CD14-positive monocyte (primary cell): ENCODE measurements at regions not wholly inside any gene's neighbourhood (a gene's known extent, or its start where the extent isn't known, plus 50 kb on each side); places are given as distances from the start of the nearest gene placed in this dataset.
"Not testable (repeated sequence)": the region's sequence is repeated elsewhere in the genome, so short reads cannot be mapped to it uniquely, and the experiment has no call there.

Source experiments
- DNase-seq, 3 donors: peaks; one replicate each; pipeline ENCODE4 v3.0.0-alpha.2; 2011 to 2022
- H2AFZ ChIP-seq: 2 replicates; pipeline ENCODE4 v1.6.0; 2012; ENCODE audit warnings: mild to moderate bottlenecking, low read depth, low read length, inconsistent platforms; ENCODE audit not compliant: insufficient read depth, poor library complexity, severe bottlenecking
- H3K27ac ChIP-seq, 2 donors: 1 replicate in 1 of 2; 2 replicates in 1 of 2; pipeline ENCODE4 v1.5.1; 2012 to 2013; ENCODE audit warnings: low read length in 2 of 2, control low read depth in 1 of 2, inconsistent platforms in 1 of 2, low read depth in 1 of 2, mild to moderate bottlenecking in 1 of 2
- H3K27me3 ChIP-seq, 2 donors: one replicate each; pipeline versions ENCODE4 v1.6.0 to v1.6.1; 2011 to 2013; ENCODE audit warnings: low read length in 2 of 2; ENCODE audit not compliant: control insufficient read depth in 2 of 2, insufficient read depth in 2 of 2
- H3K36me3 ChIP-seq, 2 donors: replicated peaks in 1 of 2; 1 replicate in 1 of 2; 2 replicates in 1 of 2; pipeline versions ENCODE4 v1.5.1 to v1.6.1; 2012 to 2013; ENCODE audit warnings: low read length in 2 of 2, control low read depth in 1 of 2, inconsistent platforms in 1 of 2, mild to moderate bottlenecking in 1 of 2; ENCODE audit not compliant: insufficient read depth in 2 of 2, control insufficient read depth in 1 of 2
- H3K4me1 ChIP-seq, 2 donors: 1 replicate in 1 of 2; 2 replicates in 1 of 2; pipeline versions ENCODE4 v1.5.1 to v1.6.1; 2012 to 2013; ENCODE audit warnings: low read length in 2 of 2, control low read depth in 1 of 2, inconsistent platforms in 1 of 2, mild to moderate bottlenecking in 1 of 2, moderate library complexity in 1 of 2; ENCODE audit not compliant: insufficient read depth in 2 of 2, control insufficient read depth in 1 of 2
- H3K4me2 ChIP-seq: replicated peaks from 2 replicates; pipeline ENCODE3; 2012; ENCODE audit warnings: low read length, moderate library complexity, mild to moderate bottlenecking; ENCODE audit not compliant: poor library complexity, severe bottlenecking; ENCODE audit errors: extremely low read depth
- H3K4me3 ChIP-seq, 3 experiments: fragments of 200-600 bp in 1 of 3; sonication (generic) in 1 of 3; replicated peaks in 1 of 3; 1 replicate in 2 of 3; 2 replicates in 1 of 3; pipeline ENCODE4 v1.5.1; 2011 to 2013; ENCODE audit warnings: low read length in 3 of 3, mild to moderate bottlenecking in 3 of 3, control low read depth in 2 of 3, low read depth in 2 of 3, inconsistent platforms in 1 of 3, moderate library complexity in 1 of 3
- H3K79me2 ChIP-seq: 2 replicates; pipeline ENCODE4 v1.6.0; 2012; ENCODE audit warnings: mild to moderate bottlenecking, control low read depth, inconsistent platforms, low read length, moderate library complexity; ENCODE audit not compliant: insufficient read depth
- H3K9ac ChIP-seq: 2 replicates; pipeline ENCODE4 v1.6.0; 2017; ENCODE audit warnings: low read length, mild to moderate bottlenecking; ENCODE audit not compliant: insufficient read depth, poor library complexity, severe bottlenecking
- H3K9me3 ChIP-seq, 2 donors: replicated peaks in 1 of 2; 1 replicate in 1 of 2; 2 replicates in 1 of 2; pipeline versions ENCODE4 v1.5.1 to v1.6.1; 2012 to 2013; ENCODE audit warnings: low read length in 2 of 2, control low read depth in 1 of 2; ENCODE audit not compliant: control insufficient read depth in 1 of 2, insufficient read depth in 1 of 2
- H4K20me1 ChIP-seq: 2 replicates; pipeline ENCODE4 v1.6.0; 2012; ENCODE audit warnings: mild to moderate bottlenecking, low read length, control low read depth, moderate library complexity; ENCODE audit not compliant: insufficient read depth
- H3K27ac Mint-ChIP-seq, 7 donors: one replicate each; pipeline ENCODE4 v1.8.0; 2020; ENCODE audit warnings: mild to moderate bottlenecking in 7 of 7, mixed read lengths in 7 of 7, moderate library complexity in 6 of 7, inconsistent platforms in 2 of 7
- H3K27me3 Mint-ChIP-seq, 3 donors: one replicate each; pipeline ENCODE4 v1.8.0; 2021 to 2022; ENCODE audit warnings: low read depth in 3 of 3, mild to moderate bottlenecking in 3 of 3, mixed read lengths in 3 of 3, moderate library complexity in 3 of 3, inconsistent platforms in 1 of 3
- H3K36me3 Mint-ChIP-seq, 2 donors: one replicate each; pipeline ENCODE4 v1.8.0; 2020; ENCODE audit warnings: mixed read lengths in 2 of 2, inconsistent platforms in 1 of 2, mild to moderate bottlenecking in 1 of 2
- H3K4me1 Mint-ChIP-seq: one replicate; pipeline ENCODE4 v1.8.0; 2020; ENCODE audit warnings: mild to moderate bottlenecking, mixed read lengths
- H3K4me3 Mint-ChIP-seq, 2 donors: one replicate each; pipeline ENCODE4 v1.8.0; 2020; ENCODE audit warnings: mild to moderate bottlenecking in 2 of 2, mixed read lengths in 2 of 2, moderate library complexity in 1 of 2
- H3K9me3 Mint-ChIP-seq, 7 donors: one replicate each; pipeline ENCODE4 v1.8.0; 2020 to 2022; ENCODE audit warnings: mixed read lengths in 7 of 7, mild to moderate bottlenecking in 6 of 7, moderate library complexity in 6 of 7, inconsistent platforms in 2 of 7
- WGBS: methylation state at CpG from one replicate; pipeline ENCODE4 v1.1.5; 2013; ENCODE audit warnings: missing lambda C conversion rate; ENCODE audit not compliant: insufficient coverage; 5-methylcytosine and 5-hydroxymethylcytosine counted together
- intact Hi-C, 2 donors: fragments of 100-400 bp; cut with micrococcal nuclease; formaldehyde crosslinking; loops; one replicate each; pipeline versions ENCODE4 v1.15.0 to v1.15.1; 2023
- TF ChIP-seq, protein P1 (sequence below): fragments of 200-600 bp; IDR thresholded peaks from one replicate; pipeline ENCODE4 v1.8.0; 2022; ENCODE audit warnings: antibody characterized with exemption, mild to moderate bottlenecking

DNA sequence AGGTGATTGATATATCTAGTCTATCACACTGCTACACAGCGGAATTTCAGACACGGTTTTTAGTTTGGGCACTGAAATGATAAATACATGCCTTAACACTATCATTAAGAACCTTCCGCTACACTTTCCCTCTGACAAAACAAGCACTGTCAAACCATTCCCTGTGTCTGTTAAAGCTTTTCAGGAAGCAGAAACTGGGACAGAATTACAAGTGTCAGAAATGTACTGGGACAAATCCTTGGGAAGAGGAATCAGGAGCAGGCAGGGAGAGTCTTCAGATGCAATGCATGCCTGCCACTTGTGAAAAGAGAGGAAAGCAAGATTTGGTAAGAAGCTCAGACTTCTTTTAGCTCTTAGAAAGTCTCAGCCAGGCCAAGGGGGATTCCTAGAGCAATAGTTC, 196.8 kb upstream of the PTPRZ1 start:
- no peaks in the 10 kb centered on the region for H3K27me3 Mint-ChIP-seq
- H3K4me2 ChIP-seq = no peak overlapping the region
- no peak for DNase-seq
- H3K27ac Mint-ChIP-seq = no peak overlapping the region
- no CpG with 5 or more reads among the region's 3 CpGs for WGBS
- no peaks in the 10 kb centered on the region for H3K36me3 Mint-ChIP-seq
- no peak overlapping the region for H2AFZ ChIP-seq
- H3K36me3 ChIP-seq = no peaks in the 10 kb centered on the region
- peaks cover 0 to 2% (median 1%) of the 10 kb centered on the region in 7 donors for H3K9me3 Mint-ChIP-seq
- H3K4me3 ChIP-seq = no peak overlapping the region
- TF ChIP-seq, protein P1, sequence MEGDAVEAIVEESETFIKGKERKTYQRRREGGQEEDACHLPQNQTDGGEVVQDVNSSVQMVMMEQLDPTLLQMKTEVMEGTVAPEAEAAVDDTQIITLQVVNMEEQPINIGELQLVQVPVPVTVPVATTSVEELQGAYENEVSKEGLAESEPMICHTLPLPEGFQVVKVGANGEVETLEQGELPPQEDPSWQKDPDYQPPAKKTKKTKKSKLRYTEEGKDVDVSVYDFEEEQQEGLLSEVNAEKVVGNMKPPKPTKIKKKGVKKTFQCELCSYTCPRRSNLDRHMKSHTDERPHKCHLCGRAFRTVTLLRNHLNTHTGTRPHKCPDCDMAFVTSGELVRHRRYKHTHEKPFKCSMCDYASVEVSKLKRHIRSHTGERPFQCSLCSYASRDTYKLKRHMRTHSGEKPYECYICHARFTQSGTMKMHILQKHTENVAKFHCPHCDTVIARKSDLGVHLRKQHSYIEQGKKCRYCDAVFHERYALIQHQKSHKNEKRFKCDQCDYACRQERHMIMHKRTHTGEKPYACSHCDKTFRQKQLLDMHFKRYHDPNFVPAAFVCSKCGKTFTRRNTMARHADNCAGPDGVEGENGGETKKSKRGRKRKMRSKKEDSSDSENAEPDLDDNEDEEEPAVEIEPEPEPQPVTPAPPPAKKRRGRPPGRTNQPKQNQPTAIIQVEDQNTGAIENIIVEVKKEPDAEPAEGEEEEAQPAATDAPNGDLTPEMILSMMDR = no peak
- intact Hi-C loops = no loop called here
- H3K9me3 ChIP-seq = peaks cover 0 to 4% of the 10 kb centered on the region in 2 donors
- H3K79me2 ChIP-seq = no peaks in the 10 kb centered on the region
- no peak overlapping the region for H3K27ac ChIP-seq
- no peaks in the 10 kb centered on the region for H3K4me1 Mint-ChIP-seq
- no peak overlapping the region for H3K4me3 Mint-ChIP-seq
- no peaks in the 10 kb centered on the region for H3K4me1 ChIP-seq
- H3K27me3 ChIP-seq = no peaks in the 10 kb centered on the region
- H4K20me1 ChIP-seq = no peaks in the 10 kb centered on the region
- H3K9ac ChIP-seq = no peak overlapping the region

GRCh38 chr7:121674455-121674854, 198.5 kb upstream of the PTPRZ1 start:
- H2AFZ ChIP-seq, H3K27me3 ChIP-seq, H3K4me3 ChIP-seq, H3K27me3 Mint-ChIP-seq, intact Hi-C loops, H3K36me3 ChIP-seq, H4K20me1 ChIP-seq, H3K4me1 ChIP-seq, H3K4me2 ChIP-seq, H3K79me2 ChIP-seq, H3K9me3 Mint-ChIP-seq, H3K27ac ChIP-seq, H3K4me3 Mint-ChIP-seq, H3K9ac ChIP-seq, DNase-seq, H3K36me3 Mint-ChIP-seq, H3K27ac Mint-ChIP-seq, H3K4me1 Mint-ChIP-seq: not testable (repeated sequence)
- peaks cover 0 to 10% of the 10 kb centered on the region in 2 donors for H3K9me3 ChIP-seq
- WGBS = no CpG with 5 or more reads among the region's 2 CpGs
